Neuron (in vitro differentiated cells): ENCODE measurements at regions not wholly inside any gene's neighbourhood (a gene's known extent, or its start where the extent isn't known, plus 50 kb on each side); places are given as distances from the start of the nearest gene placed in this dataset.
"Not testable (repeated sequence)": the region's sequence is repeated elsewhere in the genome, so short reads cannot be mapped to it uniquely, and the experiment has no call there.

Source experiments
- H2AFZ ChIP-seq: one replicate; pipeline ENCODE4 v1.6.1; 2013; ENCODE audit warnings: low read depth, mild to moderate bottlenecking, inconsistent platforms, low read length, moderate library complexity
- H3K27me3 ChIP-seq: one replicate; pipeline ENCODE4 v1.6.1; 2013; ENCODE audit warnings: low read length; ENCODE audit not compliant: insufficient read depth
- H3K36me3 ChIP-seq: one replicate; pipeline ENCODE4 v1.6.1; 2013; ENCODE audit warnings: low read length; ENCODE audit not compliant: insufficient read depth
- H3K4me1 ChIP-seq: one replicate; pipeline ENCODE4 v1.6.1; 2013; ENCODE audit warnings: low read length; ENCODE audit not compliant: insufficient read depth
- H3K4me3 ChIP-seq: 2 replicates; pipeline ENCODE4 v1.5.1; 2013; ENCODE audit warnings: mild to moderate bottlenecking, low read length, moderate library complexity
- H3K9me3 ChIP-seq: one replicate; pipeline ENCODE4 v1.6.1; 2013; ENCODE audit warnings: low read length

DNA sequence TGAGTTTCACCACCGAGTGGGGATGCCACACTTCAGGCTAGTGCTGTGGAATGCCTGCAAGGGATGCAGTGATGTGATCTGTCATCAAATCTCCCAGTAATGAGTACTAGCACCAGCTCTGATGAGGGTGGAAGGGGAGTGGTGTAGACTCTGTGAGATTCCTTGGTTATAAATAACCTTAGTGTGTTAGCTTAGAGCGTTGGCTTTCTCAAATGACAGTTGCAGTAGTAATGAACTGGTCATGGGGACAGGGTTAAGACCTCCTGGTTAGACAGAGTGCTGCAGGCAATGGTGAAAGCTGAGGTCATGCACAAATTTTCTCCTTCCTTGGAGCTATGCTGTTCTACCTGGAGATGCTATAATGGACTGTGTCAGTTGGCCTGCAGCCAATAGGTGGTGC is 1063.4 kb upstream of the CRIM1 start:
- no peaks in the 10 kb centered on the region for H3K4me1 ChIP-seq
- H3K9me3 ChIP-seq = no peaks in the 10 kb centered on the region
- no peaks in the 10 kb centered on the region for H3K27me3 ChIP-seq
- H3K36me3 ChIP-seq = no peaks in the 10 kb centered on the region
- H2AFZ ChIP-seq = no peak overlapping the region
- H3K4me3 ChIP-seq = no peak overlapping the region

DNA sequence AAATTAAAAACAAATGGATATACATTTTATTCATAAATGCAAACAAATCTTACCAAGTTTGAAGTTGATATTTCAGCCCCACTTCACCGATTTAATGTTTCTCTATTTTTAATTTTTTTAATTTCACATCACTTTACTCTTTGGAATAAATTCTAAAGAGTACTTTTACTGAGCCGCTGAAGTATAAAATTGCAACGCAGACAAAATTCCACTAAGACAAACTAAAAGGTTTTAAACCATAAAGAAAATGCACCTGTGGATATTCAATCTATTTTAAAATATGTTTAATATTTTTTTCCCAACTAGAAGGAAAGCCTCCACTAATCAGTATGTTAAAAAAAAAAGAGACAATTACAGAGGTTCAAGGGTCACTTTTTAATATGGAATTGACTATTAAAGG is 1073.9 kb upstream of the CRIM1 start:
- H3K9me3 ChIP-seq = no peaks in the 10 kb centered on the region
- H3K4me3 ChIP-seq = no peak overlapping the region
- H3K36me3 ChIP-seq = no peaks in the 10 kb centered on the region
- no peak overlapping the region for H2AFZ ChIP-seq
- no peaks in the 10 kb centered on the region for H3K4me1 ChIP-seq
- no peaks in the 10 kb centered on the region for H3K27me3 ChIP-seq

DNA sequence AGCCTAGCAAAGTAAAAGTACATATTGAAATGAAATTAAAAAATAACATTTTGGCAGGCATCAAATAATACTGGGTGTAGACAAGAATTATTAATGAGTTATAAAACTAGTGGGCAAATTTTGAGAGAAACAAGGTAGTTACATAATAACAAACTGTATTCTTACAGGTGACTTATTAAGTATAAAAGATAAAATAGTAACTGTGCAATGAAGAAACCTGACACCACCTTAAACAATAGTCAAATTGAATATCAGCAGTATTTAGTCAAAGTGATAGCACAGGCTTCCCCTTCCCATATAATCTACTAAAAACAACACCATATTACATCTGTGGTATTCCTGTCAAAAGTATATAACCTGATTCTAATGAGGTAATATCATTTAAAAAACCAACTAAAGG is 1099.8 kb upstream of the CRIM1 start:
- Histone ChIP-seq H3K27me3 (no peaks in the 10 kb centered on the region), H3K4me3 (no peak overlapping the region), H3K4me1 (no peaks in the 10 kb centered on the region), H3K9me3 (no peaks in the 10 kb centered on the region), H2AFZ (no peak overlapping the region), H3K36me3 (no peaks in the 10 kb centered on the region)

DNA sequence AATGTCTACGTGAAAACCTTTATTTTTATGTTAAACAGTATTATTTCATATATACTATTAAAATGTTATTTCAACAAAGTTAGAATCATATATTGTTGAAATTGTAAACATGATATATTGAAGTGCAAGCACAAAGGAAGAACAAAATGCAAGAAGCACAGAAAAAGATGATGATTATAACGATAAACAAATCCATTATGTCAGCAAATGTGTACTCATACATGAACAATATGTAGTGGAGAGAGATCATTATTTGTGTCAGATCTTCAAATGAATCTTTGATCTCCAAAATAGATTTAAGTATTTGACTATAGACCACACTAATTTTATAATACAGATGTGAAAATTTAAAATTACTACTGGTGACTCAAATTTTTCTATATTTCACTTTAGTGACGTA is 1104.4 kb upstream of the CRIM1 start:
- H3K4me3 ChIP-seq = no peak overlapping the region
- no peaks in the 10 kb centered on the region for H3K36me3 ChIP-seq
- no peak overlapping the region for H2AFZ ChIP-seq
- no peaks in the 10 kb centered on the region for H3K27me3 ChIP-seq
- H3K9me3 ChIP-seq = no peaks in the 10 kb centered on the region
- no peaks in the 10 kb centered on the region for H3K4me1 ChIP-seq

DNA sequence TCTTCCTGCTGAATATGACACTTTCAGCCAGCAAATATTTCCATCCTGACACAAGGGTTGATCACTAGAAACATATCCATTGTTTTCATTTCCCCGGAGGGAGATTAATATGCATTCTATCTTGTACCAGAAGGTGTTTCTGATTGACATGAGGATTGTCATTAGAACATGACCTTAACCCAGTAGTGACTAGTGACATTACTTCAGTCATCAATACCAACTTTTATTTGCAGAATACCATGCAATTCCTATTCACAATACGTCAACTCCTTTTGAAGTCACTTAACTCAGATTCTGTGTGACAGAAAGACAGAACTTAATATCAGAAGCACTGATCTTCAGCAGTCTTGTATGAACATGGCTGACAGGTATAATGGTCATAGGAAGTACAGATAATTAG is 1108.9 kb upstream of the CRIM1 start:
- Histone ChIP-seq H2AFZ (no peak overlapping the region), H3K4me1 (no peaks in the 10 kb centered on the region), H3K4me3 (no peak overlapping the region), H3K9me3 (no peaks in the 10 kb centered on the region), H3K27me3 (no peaks in the 10 kb centered on the region), H3K36me3 (no peaks in the 10 kb centered on the region)

DNA sequence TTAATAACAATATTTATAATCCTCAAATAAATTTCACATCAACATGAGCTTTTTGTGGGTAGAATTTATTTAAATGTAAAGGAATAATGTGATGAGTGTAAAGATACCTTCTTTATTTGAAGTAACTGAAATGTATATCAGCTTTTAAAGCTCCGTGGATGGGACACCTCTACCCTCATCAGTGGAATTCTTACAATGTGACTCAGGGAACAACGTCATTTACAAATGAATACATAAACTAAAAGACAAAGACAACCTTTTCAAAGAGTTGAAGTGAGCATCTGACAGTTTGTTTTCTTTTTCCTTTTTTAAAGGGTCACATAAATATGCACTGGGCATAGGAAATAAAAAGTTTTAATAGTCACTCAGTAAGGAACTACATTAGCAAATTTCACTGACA is 1127.0 kb upstream of the CRIM1 start:
- no peaks in the 10 kb centered on the region for H3K27me3 ChIP-seq
- no peaks in the 10 kb centered on the region for H3K9me3 ChIP-seq
- H3K4me1 ChIP-seq = peaks cover 3% of the 10 kb centered on the region
- no peaks in the 10 kb centered on the region for H3K36me3 ChIP-seq
- no peak overlapping the region for H2AFZ ChIP-seq
- H3K4me3 ChIP-seq = no peak overlapping the region

DNA sequence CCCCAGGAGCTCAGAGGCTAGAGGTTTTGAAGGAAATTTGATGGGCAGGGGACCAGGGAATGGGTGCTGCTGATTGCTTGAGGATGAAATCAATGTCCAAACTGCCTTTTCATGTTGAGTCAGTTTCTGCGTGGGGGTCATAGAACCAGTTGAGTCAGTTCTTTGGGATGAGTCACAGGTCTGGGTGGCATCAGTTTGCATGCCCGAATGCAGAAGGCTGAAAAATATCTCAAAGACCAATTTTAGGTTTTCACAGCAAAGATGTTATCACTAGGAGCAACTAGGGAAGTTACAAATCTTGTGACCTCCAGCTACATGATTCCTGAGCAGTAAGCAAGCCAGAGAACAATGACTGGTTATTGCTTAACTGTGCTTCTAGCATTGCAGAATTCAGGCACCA is 1135.1 kb upstream of the CRIM1 start:
- no peaks in the 10 kb centered on the region for H3K4me1 ChIP-seq
- H3K9me3 ChIP-seq = no peaks in the 10 kb centered on the region
- H3K36me3 ChIP-seq = no peaks in the 10 kb centered on the region
- H3K27me3 ChIP-seq = no peaks in the 10 kb centered on the region
- H3K4me3 ChIP-seq = no peak overlapping the region
- H2AFZ ChIP-seq = no peak overlapping the region

DNA sequence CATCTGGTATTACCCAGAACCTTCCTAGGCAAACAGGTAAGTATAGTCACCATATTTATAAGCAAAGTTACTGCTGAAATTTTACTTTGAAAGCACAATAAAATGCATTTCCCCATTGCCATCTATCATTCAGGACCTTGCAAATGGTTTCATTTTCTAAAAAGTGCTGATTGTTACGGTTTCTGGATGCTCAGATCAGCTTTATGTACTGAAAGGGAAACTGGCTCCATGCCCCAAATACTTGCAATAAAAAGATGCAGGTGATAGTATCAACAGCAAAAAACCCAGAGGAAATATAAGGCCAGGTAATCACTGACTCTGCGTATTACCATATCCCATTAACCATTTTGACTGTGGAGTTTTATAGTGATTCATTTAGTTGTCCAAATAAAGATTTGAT is 1150.7 kb upstream of the CRIM1 start:
- H3K4me3 ChIP-seq = no peak overlapping the region
- no peak overlapping the region for H2AFZ ChIP-seq
- no peaks in the 10 kb centered on the region for H3K9me3 ChIP-seq
- H3K27me3 ChIP-seq = no peaks in the 10 kb centered on the region
- no peaks in the 10 kb centered on the region for H3K36me3 ChIP-seq
- no peaks in the 10 kb centered on the region for H3K4me1 ChIP-seq

DNA sequence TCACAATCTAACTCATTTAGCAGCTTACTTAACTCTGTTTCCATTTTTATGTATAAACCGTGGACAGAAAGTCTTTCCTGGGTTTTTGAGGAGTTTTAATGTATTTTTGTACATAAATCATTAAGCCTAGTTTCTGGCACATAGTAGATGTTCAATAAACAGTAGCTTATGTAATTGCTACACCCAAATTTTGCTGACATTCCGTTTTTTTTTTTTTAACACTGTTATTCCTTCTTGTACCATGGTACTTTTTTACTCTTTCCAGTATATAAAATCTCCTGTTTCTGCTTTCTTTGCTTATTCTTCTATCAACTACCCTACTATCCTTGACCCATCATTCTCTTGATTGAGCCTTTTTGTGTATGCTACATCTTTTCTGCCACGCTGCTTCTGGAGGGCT is 1151.3 kb upstream of the CRIM1 start:
- no peaks in the 10 kb centered on the region for H3K4me1 ChIP-seq
- no peak overlapping the region for H2AFZ ChIP-seq
- no peaks in the 10 kb centered on the region for H3K9me3 ChIP-seq
- no peaks in the 10 kb centered on the region for H3K27me3 ChIP-seq
- no peaks in the 10 kb centered on the region for H3K36me3 ChIP-seq
- H3K4me3 ChIP-seq = no peak overlapping the region

DNA sequence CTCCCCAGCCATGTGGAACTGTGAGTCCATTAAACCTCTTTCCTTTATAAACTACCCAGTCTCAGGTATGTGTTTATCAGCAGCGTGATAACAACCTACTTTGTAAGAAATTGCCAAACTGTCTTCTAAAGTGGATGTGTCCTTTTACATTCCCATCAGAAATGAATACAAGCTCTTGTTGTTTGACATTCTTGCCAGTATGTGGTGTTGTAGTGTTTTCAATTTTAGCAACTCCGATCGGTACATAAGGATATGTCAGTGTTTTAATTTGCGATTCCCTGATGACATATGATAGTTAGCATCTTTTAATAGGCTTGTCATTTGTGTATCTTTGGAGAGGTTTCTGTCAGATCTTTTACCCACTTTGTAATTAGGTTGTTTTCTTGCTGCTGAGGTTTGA is 1156.3 kb upstream of the CRIM1 start:
- no peak overlapping the region for H3K4me3 ChIP-seq
- H3K36me3 ChIP-seq = no peaks in the 10 kb centered on the region
- no peaks in the 10 kb centered on the region for H3K4me1 ChIP-seq
- no peak overlapping the region for H2AFZ ChIP-seq
- H3K9me3 ChIP-seq = no peaks in the 10 kb centered on the region
- H3K27me3 ChIP-seq = no peaks in the 10 kb centered on the region

DNA sequence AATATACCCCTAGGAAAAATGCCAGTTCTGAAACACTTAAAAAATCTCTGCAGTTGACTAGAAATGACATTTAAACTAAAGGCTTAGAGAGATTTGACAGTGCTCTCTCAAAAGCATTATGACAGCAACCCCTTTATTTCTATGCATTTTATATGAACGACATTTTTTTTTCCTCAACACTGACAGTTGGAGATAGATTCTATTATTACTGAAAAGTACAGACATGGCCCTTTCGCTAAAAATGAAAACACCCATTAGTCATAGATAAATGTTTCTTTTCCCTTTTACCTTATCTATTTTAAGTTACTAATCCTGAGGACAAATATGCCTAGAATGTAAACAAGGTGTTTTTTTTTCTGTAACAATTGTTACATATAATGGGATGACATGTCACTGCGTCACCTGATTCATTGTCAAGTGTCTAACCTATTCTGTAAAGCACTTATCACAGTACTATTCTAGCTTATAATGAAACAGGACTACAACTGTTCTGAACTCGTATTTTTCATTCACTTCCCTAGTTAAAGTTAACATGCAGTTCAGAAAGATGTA is 1169.6 kb upstream of the CRIM1 start:
- Histone ChIP-seq H3K4me1 (no peaks in the 10 kb centered on the region), H2AFZ (no peak overlapping the region), H3K9me3 (no peaks in the 10 kb centered on the region), H3K36me3 (no peaks in the 10 kb centered on the region), H3K27me3 (no peaks in the 10 kb centered on the region), H3K4me3 (no peak overlapping the region)

DNA sequence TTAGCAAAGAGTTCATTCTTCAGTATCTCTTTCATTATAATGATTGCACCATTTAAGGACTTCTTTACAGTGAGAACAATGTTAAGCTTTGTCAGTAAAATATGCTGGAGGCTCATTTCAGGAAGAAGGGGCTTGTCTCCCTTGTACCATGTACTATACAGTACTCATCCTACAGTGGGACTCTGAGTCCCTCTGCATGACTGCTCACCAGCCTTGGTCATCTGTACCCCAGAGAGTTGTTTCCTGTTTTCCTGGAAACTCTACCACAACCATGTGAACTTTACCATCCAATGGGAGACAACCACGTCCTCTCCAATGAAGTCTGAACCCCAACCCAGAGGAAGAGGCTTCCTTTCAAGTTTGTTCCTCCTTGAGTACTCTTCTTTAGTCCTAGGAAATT is 1171.1 kb upstream of the CRIM1 start:
- H2AFZ ChIP-seq = no peak overlapping the region
- H3K4me3 ChIP-seq = no peak overlapping the region
- no peaks in the 10 kb centered on the region for H3K9me3 ChIP-seq
- no peaks in the 10 kb centered on the region for H3K36me3 ChIP-seq
- H3K27me3 ChIP-seq = no peaks in the 10 kb centered on the region
- no peaks in the 10 kb centered on the region for H3K4me1 ChIP-seq

DNA sequence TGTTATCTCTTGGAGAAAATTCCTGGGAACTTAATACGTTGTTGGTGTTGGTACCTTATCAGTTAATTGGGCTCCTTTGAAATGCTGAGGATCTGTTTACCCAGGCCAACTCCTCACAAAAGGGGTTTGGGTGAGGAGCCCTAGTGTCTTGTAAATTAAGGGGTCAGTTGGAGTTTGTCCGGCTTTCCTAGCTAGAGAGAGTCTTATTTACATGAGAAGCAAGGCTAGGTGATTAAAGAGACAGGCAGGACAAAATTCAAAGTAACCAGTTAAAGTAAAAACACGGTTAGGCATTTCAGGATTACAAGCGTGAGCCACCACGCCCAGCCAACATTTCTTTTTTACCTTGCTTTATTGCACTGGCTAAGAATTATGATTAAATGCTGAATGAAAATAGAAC is 1178.9 kb upstream of the CRIM1 start:
- H3K36me3 ChIP-seq, H3K9me3 ChIP-seq, H3K27me3 ChIP-seq, H3K4me3 ChIP-seq, H3K4me1 ChIP-seq, H2AFZ ChIP-seq: not testable (repeated sequence)

DNA sequence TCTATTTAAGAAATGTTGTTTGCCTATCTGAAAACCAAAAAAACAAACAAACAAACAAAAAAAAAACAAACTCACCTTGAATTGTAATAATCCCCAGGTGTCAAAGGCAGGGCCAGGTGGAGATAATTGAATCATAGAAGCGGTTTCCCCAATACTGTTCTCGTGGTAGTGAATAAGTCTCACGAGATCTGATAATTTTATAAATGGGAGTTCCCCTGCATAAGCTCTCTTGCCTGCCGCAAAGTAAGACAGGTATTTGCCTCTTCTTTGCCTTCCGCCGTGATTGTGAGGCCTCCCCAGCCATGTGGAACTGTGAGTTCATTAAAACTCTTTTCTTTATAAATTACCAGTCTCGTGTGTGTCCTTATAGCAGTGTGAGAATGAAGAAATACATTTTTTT is 1180.7 kb upstream of the CRIM1 start:
- H3K36me3 ChIP-seq = no peaks in the 10 kb centered on the region
- no peak overlapping the region for H2AFZ ChIP-seq
- no peaks in the 10 kb centered on the region for H3K27me3 ChIP-seq
- no peaks in the 10 kb centered on the region for H3K9me3 ChIP-seq
- H3K4me3 ChIP-seq = no peak overlapping the region
- no peaks in the 10 kb centered on the region for H3K4me1 ChIP-seq
